ENCODE measurements at regions not wholly inside any gene's neighbourhood (a gene's known extent, or its start where the extent isn't known, plus 50 kb on each side); places are given as distances from the start of the nearest gene placed in this dataset.

DNA sequence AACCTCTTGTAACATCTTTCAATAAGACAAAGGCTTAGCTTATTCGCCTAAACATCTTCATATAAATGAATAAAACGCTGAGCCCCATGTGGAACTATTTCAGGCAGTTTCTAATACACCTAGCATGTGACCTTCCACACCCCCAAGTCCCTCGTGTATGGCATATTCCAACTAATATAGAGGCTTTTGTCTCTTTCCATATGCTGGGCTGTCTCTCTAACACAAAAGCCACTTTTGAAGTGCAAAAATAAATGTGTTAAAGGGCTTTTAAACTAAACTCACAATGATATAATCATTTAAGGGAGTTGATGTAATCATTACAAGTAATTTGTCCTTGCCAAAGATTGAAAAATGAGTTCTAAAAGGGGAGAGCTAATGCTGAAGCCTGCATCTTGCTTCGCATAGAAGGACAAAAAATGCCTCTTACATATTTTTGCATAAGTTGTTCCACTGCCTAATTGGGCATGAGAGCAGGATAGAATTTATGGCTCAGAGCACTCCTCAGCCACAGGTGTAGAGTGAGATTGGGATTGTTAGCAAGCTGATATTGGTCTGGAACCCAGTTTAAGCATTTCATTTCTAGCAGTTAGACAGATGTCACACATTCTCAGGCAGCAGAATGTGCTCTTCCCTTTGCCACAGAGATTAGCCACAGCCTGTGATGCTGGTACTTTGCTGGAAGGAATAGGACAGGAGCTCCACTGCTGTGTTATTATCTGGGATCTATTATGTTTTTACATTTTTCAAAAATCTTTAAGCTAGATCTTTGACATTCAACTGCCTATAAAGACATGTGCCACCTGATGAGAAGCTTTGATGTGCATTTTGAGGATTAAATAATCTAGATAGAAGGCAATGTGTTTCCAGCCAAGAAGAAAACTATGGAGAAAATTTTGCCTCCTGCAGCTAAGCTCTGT is 1044.4 kb downstream of the ADGRL2 start:
- DNase-seq = no peak

DNA sequence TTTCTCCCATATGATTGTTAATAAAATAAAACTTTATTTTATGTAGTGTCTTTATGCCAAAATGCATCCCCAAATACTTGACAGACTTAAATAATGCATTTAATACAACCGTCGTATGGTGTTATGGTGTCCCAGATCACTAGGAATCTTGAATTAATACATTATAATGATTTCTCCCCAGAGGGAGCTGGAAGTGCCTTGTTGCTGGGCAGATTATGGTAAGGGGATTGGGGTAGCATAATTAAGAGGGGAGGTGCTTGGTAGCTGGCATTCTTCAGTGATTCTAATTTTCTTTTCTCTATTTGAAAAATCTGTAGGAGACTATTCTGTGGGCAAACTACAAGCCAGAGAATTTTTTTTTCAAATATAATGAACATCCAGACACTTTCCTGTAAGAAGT is 1043.7 kb downstream of the ADGRL2 start:
- no peak for DNase-seq

DNA sequence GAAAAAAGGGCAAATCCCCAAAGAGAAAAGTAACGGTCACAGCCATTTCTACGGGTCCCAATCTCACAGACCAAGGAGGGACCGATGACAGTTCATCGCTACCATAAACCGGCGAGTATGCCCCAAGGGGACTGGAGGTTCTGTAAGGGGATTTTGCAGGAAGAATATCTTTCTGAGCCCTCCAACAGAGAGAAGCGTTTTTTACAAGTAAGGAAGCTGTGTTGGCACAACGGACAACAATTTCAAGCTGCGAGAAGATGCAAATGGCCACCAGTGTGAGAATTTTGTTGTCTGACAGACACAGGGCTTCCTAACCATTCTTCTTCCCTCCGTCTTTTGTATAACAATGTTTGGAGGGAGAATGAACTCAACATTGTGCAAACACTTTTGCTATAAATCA is 1043.1 kb downstream of the ADGRL2 start:
- no peak for DNase-seq

DNA sequence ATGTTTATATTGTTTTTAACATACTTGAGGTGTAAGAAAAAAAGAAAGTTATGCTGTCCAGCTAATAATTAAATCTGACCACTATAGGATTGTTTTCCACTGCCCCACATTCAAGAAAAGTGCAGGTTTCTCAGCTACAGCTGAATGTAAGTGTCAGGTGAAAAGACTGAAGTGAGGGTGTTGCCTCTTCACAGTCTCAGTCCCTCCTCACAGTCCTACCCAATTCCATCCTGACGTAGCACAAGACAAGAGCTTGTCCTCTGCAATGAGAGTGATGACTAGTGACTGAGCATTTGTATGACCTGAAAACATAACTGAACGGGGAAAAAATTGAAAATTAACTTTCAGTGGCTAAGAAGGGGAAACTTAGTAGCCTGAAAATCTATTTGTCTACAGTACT is 1039.5 kb downstream of the ADGRL2 start:
- no peak for DNase-seq

DNA sequence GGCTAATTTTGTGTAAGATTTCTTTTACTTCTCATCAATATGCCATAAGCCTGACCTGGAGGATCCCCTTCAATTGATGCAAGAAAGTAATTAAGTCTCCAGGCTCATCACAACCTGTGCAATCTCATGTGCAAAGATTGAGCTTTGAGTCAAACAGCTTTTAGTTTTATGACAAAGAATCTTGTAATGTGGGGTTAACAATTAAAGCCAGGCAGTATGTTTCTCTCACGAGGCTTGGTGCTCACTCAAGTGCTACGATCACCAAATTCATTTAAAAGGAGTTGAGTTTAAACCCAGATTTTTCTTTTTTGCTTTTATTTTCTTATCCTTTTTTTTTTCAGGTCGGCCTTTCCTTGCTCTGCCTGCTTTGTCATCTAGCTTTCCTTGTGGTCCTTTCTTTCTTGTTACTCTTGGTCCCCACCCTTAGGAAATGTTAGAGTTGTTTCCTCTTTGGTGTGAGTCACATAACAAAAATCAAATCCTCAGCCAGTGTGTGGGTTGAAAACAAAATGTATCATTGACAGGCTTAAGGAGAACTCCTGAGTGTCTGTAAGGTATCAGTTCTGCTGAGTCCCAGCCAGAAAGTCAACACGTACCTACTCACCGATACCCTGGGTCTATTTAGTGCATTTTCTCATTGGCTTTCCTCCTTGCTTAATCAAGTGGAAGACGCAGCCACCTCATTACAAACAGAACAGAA is 1037.2 kb downstream of the ADGRL2 start:
- no peak for DNase-seq

DNA sequence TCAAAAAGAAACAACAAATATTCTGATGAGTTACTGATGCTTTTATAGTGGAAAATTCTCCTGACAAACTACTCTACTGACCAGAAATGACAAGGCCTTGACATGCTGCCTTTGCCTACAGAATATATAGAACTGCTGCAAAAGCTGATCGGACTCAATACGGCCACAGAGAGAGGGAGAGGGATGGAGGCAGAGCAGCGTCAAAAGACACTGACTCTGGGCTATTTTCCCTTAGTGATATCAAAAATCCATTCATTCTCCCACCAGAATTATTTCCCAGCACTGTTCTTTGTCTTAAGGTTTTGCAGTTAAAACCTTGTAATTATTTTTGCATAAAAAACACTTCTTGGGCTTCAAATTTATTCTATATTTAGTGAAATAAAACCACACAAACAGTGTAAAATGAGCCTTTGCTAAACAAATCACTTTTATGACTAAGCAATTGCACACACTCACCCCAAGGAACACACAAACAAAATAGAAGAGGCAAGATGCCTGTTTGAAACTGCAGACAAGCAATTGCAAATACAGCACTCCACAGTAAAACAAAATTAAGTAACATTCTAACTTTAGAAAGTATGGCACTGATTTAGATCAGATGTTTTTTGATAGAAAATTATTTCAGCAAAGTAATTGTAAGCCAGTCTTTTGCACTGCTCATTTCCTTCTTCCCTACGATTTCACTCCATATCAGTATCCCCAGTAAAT is 1036.4 kb downstream of the ADGRL2 start:
- DNase-seq = no peak

DNA sequence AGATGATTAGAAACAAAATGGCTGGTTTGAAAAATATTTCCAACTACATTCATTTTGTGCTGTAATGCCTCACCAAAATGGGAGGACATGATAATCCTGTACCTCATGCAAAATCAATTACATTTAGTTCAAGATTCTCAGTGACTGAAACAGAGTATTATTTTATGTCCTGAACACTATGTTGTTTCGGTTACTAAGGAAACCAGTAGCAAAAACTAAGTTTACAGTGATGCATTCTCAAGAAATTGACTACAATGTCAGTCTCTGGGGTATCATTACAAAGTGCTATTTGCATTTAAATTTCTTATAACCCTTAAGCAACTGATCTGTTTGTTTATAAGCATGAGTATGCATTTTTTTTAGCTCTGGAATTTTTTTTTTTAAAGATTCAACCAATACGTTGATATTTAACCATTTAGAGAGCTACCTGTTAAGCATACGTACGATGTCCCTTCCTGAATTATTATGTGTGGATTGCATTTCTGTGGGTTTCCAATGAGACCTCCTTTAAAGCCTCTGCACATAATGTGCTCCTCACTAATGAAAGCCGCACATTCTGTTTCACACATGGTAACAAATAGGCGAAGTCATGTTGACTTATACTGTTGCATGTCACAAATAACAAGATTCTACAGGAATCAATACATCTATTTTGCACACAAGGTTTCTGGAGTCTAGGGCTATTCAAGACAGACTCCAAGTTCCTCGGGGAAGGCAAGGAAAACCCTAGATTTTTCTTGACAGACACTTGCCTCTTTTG is 1035.7 kb downstream of the ADGRL2 start:
- no peak for DNase-seq

DNA sequence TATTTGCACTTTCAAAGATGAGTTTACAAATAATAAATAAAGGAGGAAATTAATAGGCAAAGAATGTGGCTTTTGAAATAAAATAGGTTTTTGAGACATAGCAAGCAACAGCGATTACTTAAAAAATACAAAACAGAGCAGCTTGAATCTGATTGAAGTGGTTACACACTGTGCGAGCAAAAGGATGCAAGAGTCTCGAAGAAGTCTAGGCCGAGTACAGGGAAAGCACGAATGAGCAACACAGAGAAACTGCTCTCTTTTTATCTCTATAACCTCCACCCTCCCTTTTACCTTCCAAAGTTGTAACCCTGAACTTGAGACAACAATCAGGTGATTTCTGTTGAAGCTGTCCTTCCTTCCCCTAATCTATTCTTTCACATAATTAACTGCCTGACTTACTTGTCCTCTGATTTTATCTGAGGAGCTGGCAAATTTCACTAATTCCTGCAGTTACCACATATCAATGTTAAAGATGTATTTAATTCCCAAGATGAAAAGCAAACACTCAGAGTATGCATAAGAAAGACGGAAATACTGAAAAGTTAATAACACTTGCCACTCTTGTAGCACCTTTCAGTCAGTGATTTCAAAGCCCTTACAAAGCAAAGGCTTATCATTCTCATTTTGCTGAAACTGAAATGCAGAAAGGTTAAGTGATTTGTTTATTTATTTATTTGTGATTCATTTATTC is 1030.1 kb downstream of the ADGRL2 start:
- no peak for DNase-seq

DNA sequence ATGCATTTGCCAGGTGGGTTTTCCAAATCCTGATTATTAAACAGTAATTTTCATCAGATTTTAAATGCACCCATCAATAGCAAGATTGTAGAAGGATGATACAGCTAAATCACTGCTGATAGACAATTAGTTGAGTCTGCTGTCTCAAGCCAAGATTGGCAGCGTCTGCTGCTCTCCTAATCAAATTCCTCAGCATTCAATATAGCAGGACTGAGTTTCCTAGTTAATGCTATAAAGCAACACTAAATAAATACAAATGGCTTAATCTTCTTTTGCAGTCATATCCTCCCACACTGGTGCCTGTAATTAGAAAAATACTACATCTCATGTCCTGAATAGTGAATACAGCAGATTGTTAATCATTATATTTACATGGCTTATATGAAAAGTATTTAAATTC is 1028.8 kb downstream of the ADGRL2 start:
- DNase-seq = no peak

DNA sequence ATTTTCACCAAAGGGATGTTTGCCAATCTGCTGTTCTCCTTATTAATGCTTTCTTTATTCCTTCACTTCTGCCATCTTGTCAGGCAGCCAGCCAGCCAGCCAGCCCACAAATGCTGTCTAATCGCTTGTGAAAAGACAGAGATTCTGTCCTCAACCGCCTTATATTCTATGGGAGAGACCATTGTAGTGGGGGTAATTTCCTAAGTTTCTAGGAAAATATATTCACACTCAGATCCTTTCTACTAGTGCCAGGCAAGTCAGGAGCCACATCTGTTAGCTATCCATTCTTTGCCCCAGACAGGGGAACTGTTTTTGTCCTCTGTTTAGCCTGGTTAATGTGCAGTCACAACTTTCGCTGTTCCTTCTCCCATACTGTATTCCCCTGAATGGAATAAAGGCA is 1023.1 kb downstream of the ADGRL2 start:
- no peak for DNase-seq

DNA sequence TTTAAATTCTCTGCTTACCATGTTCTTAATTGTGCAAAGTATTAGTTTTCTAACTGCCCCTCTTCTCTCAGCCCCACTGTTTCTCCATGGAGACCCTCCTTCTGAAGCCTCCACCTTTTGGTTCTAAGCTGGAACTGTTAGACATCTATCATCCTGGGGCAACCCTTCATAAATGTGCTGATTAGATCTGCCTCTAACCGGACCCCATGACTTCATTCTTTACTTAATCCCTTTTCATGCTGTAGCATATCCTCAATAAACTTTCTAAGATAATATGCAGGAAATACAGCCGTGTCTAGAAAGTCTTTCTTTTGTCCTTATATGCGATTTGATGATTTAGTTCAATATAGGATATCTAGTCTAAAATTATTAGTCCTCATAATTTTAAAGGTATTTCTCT is 1020.1 kb downstream of the ADGRL2 start:
- DNase-seq = no peak

DNA sequence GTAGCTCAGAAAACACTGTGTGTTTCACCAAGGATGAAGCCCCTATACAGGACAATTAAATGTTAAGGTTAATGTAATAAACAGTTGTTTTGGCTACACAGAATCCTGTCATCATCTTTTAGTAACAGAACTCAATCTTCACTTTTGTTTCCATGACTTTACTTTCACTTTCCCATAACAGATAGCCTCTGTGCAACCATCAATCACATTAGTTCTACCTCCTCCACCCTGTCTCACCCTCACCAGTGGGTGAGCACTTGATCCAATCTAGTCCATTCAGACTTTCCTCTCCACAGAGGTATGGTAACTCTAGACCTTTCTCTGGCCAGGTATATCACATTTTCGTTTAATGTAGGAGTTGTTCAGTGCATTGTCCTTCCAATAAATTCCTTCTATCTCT is 1018.5 kb downstream of the ADGRL2 start:
- DNase-seq = no peak

DNA sequence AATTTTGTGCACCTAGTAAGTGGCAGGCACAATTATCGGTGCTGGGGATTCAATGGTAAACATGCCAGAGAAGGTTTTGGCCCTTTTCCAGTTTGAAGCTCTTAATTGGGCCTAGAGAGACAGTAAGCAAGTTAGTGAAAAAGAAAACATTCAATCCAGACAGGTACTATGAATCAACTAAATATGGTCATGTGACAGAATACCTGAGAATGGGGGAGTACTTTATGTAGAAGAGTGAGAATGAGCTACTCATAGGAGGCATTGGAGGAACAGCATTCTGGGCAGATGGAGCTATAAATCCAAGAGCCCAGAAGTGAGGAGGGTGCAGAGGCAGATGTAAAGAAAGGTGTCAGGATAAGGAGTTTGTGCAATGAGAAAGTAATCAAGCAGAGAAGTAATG is 1017.9 kb downstream of the ADGRL2 start:
- no peak for DNase-seq

DNA sequence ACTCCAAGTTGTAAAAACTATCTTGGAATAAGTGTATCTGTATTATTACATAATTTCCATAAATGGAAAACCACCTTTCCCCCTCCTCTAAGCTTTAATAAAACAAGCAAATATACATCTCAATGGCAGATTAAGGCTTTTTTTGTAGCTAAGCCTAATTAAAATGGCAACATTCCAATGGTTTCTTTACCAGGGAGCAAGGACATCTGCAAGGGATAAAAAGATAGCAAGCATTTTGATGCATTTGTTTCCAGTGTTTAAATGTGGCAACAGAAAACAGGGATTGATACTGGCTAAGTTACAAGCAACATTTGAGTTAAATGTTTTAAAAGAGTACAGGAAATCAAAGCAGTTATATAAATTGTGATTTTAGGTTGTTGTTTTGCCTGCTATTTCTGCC is 1012.7 kb downstream of the ADGRL2 start:
- DNase-seq = no peak

DNA sequence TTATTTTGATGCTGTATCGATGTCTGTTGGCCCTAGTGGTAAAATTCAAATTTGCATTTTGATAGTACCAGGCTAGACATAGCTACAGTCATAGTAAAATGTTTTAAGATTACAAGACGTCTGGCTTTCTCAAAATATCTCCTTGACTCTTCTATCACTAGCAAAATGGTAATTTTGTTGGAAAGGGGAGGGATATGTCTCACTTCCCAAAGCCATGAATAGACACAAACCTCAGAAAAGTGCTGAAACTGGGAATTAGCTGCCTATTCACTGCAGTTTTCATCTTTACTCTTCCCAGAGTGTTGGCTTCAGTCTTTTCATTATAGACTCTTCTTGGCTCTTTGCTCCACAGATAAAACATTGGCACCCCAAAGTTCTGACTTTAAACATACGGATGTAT is 1009.9 kb downstream of the ADGRL2 start:
- DNase-seq = no peak

DNA sequence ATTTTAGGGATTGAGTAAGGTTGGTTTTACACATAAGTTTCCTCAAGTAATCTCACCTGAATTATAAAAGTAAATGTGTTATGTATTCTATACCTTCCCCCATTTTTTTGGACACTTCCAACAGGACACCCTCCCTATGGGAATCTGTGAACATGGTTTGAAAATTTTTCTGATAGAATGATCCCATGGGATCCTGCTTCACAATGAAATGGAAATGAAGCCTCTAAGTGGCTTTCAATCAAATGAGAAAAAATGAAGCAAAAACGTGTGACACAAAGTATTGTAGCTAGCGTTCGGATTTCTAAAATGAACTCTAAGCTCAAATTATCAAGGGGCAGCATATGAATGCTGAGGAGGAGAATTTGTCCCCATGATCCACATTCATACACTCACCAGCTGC is 1006.8 kb downstream of the ADGRL2 start:
- DNase-seq = no peak

DNA sequence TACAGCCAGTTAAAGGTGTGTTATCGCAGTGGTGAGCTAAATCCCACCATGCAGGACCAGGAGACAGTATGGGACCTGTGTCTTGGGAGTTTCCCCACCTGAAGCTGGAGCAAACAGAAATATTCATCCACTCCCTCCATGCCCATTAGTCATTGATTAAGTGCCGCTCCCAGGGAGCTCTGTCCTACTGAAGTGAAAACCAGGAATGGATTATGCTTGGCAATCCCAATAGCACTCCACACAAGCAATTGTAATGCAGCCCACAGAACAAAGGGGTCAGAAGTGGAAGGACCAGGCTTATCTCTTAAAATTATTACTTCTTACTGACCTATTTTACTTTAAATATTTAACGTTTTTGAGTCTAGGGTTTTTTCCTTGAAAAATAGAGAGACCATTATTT is 1005.4 kb downstream of the ADGRL2 start:
- DNase-seq = no peak

DNA sequence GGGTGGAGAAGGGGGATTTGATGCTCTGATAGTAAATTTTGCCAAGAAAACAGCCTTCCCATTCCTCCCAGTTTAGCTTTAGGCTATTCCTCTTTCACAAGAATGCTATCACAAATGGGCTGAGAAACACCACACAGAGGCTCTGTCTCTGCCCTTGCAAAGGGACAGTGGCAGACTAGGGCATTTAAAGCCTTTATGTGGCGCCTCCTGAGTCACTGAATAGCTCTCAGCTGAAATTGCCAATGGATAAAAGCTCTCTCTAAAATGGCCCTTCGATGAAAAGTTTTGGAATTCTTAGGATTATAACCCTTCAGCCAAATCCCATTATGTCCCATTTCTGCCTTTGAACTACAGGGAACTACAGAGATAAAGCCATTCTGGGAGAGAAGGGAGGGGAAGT is 1000.4 kb downstream of the ADGRL2 start:
- no peak for DNase-seq

DNA sequence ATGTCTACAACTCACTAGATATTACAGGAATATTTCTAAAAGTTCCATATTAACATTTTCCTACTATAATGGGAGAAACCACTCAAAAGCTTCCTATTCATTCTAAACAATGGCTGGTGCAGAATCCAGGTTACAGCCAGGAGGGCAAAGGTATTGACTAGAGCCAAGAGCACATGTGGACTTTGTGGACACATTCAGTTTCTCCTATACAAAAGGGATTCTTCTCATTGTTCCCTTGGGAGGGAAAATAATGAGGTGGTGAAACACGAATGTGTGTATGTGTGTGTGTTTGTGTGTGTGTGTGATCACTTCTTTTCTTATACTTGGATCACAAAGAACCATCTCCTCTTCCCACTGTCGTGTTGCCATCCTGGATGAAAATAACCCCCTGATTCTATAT is 1000.0 kb downstream of the ADGRL2 start:
- no peak for DNase-seq

DNA sequence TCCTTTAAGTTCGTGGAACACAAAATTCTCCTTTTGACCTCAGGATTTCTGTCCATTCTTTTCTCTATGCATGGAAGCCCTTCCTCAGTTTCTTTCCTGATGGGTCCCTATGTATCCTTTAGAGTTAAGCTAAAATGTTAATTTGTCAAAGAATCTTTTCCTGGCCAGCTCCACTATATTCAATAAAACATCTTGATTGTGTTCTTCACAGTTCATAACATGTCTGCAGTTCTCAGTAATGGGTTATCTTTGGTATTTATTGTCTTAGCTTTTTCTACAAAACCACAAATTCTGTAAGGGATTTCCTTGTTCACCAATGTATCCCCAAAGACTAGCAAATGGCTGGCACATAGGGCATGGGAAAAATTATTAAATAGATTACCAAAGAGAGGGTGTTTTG is 998.5 kb downstream of the ADGRL2 start:
- DNase-seq = no peak

DNA sequence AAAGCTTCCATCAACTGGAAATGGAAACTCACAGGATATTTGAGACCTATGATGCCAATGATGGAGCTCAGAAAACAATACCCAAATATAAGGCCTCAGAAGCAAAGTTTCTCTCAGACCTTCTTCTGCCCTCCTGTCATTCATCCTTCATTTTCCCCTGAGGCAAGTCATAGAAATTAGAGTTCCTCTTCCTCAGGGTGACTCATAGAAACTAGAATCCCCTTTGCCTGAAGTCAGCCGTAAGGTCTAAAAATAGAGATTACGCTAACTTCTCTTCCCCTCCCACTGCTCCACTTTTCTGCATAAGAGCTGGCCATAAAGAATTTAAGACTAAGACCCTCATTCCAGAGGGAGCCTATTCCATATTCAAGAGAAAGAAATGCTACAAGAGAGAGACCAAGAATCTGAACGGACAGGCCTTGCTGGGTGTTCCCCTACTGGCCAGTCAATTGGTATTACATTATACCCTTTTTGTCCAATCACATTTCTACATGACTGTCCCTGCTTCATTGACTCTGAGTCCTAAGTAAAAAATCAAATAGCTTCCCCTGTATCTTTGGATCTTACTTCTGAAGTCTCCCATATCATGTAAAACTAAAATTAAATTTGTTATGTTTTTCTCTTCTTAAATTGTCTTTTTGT is 994.9 kb downstream of the ADGRL2 start:
- no peak for DNase-seq

DNA sequence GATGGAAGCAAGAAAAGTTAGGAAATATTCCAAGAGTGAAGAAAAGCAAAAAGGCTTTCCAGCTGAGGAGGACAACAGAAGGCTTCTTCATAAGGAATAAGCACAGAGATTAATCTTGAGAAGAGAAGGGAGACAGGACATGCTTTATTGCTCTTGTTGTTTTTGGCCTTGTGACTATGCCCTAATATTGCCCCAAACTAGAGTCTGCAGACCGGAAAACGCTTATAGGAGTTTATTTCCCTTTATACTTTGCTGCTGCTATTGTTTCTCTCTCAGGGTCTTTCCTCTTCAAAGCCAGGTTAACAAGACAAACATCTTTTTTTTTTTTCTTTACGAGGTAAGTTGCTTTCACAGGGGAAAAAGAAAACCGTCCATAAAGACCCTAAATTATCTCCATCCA is 991.4 kb downstream of the ADGRL2 start:
- DNase-seq = no peak
